A549 (cell line): ENCODE measurements at regions not wholly inside any gene's neighbourhood (a gene's known extent, or its start where the extent isn't known, plus 50 kb on each side); places are given as distances from the start of the nearest gene placed in this dataset.

Experiments
- CTCF ChIP-seq: fragments of >200 bp; sonication (Bioruptor Twin); formaldehyde crosslinking; IDR thresholded peaks from 3 replicates; pipeline ENCODE4 v1.5.1; 2016
- NPAS2 ChIP-seq: fragments of 250-450 bp; sonication (Bioruptor Pico); IDR thresholded peaks from 2 replicates; pipeline ENCODE4 v1.8.0; 2022; ENCODE audit warnings: mild to moderate bottlenecking, moderate library complexity, borderline replicate concordance

- no peak for TF ChIP-seq CTCF
- TF ChIP-seq NPAS2 (CRISPR knock-in tag): no peak
These were observed 81.0 kb downstream of the NTMT2 start for GRCh38 chr1:170226767-170227166.
